ENCODE measurements at regions not wholly inside any gene's neighbourhood (a gene's known extent, or its start where the extent isn't known, plus 50 kb on each side); places are given as distances from the start of the nearest gene placed in this dataset.

DNA sequence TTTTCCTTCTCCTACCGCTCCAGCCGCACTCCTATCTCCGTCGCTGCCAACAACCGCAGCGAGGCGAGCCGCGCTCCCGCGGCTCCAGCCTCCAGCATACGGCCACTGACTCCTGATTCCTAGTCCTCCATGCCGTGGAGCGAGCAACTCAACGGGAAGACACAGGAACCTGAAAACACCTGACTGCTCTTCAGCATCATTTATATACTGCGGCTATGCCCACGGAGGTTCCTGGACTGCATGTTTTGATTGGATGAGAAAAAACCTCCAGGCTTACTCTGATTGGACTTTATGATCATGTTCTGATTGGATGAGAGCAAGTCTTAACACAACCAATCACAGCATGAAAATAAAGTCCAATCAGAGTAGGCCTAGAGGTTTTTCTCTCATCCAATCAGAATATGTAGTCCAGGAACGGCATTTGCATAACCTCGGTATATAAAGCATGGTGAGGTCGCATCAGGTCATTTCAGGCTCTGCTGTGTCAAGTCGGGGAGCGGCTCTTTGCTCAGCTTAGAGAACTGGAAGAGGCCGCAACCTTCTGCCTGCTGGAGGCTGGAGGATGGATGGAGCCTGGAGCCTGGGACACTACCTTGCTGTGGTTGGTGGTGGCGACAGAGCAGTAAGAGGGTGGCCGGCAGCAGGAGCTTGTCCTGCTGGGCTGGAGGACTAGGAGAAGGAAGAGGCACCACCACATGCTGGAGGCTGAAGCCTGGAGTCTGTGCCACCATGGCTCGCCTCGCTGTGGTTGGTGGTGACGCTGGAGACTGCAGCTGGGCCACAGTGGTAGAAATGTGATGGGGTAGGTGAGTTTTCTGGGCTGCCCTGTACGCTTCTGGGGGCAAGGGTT lies 204.6 kb upstream of the WSB1 start (continued):
- TF ChIP-seq, protein P1, sequence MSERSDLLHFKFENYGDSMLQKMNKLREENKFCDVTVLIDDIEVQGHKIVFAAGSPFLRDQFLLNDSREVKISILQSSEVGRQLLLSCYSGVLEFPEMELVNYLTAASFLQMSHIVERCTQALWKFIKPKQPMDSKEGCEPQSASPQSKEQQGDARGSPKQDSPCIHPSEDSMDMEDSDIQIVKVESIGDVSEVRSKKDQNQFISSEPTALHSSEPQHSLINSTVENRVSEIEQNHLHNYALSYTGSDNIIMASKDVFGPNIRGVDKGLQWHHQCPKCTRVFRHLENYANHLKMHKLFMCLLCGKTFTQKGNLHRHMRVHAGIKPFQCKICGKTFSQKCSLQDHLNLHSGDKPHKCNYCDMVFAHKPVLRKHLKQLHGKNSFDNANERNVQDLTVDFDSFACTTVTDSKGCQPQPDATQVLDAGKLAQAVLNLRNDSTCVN (CRISPR knock-in tag; IDR thresholded peaks at IDR 0.05), result peak; percentile 53; the same call in 1 of the 2 replicates
- TF ChIP-seq ZNF146 (CRISPR knock-in tag; IDR thresholded peaks at IDR 0.05; ENCODE audit: unreplicated experiment) (peak; percentile 9), SMAD1 (IDR thresholded peaks at IDR 0.05; ENCODE audit: low read depth, low read length, partially characterized antibody) (peak; percentile 93), POLR2AphosphoS5 (IDR thresholded peaks at IDR 0.05; ENCODE audit: control insufficient read depth, insufficient read depth, low read depth, low read length) (peak; percentile 97), ZFX (CRISPR knock-in tag; IDR thresholded peaks at IDR 0.05) (peak; percentile 97), CXXC5 (CRISPR knock-in tag; IDR thresholded peaks at IDR 0.05) (peak; percentile 99), ZFP1 (CRISPR knock-in tag; IDR thresholded peaks at IDR 0.05) (0 out of 2 replicates have a peak, but pooled peaks have one; percentile 35), TAF1 (IDR thresholded peaks at IDR 0.05; ENCODE audit: control insufficient read depth, extremely low read depth, insufficient read depth, low read length, severe bottlenecking) (peak; percentile 98), ATF7 (IDR thresholded peaks at IDR 0.05) (peak; percentile 50; the same call in 1 of the 2 replicates), ZBED1 (IDR thresholded peaks at IDR 0.05) (peak; percentile 65; the same call in 1 of the 2 replicates), NCOR1 (IDR thresholded peaks at IDR 0.05) (peak; percentile 6; the same call in 1 of the 2 replicates), ARNT (IDR thresholded peaks at IDR 0.05) (0 out of 4 replicates have a peak, but pooled peaks of 1 of the 2 experiments have one; percentile 31), PHF8 (IDR thresholded peaks at IDR 0.05; ENCODE audit: borderline replicate concordance, low read length) (peak; percentile 83; the same call in 1 of the 2 replicates), RNF2 (IDR thresholded peaks at IDR 0.05) (peak; percentile 86), PML (IDR thresholded peaks at IDR 0.05; ENCODE audit: low read length) (peak; percentile 93), PTBP1 (IDR thresholded peaks at IDR 0.05; ENCODE audit: low read depth, low read length) (peak; percentile 67; the same call in 1 of the 2 replicates), PRMT5 (CRISPR knock-in tag; IDR thresholded peaks at IDR 0.05) (0 out of 2 replicates have a peak, but pooled peaks have one; percentile 15), ZNF589 (CRISPR knock-in tag; IDR thresholded peaks at IDR 0.05; ENCODE audit: low read depth) (peak; percentile 81)
- TF ChIP-seq, protein P2, sequence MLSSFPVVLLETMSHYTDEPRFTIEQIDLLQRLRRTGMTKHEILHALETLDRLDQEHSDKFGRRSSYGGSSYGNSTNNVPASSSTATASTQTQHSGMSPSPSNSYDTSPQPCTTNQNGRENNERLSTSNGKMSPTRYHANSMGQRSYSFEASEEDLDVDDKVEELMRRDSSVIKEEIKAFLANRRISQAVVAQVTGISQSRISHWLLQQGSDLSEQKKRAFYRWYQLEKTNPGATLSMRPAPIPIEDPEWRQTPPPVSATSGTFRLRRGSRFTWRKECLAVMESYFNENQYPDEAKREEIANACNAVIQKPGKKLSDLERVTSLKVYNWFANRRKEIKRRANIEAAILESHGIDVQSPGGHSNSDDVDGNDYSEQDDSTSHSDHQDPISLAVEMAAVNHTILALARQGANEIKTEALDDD (IDR thresholded peaks at IDR 0.05), result 0 out of 2 replicates have a peak, but pooled peaks have one; percentile 18
- TF ChIP-seq, protein P3, sequence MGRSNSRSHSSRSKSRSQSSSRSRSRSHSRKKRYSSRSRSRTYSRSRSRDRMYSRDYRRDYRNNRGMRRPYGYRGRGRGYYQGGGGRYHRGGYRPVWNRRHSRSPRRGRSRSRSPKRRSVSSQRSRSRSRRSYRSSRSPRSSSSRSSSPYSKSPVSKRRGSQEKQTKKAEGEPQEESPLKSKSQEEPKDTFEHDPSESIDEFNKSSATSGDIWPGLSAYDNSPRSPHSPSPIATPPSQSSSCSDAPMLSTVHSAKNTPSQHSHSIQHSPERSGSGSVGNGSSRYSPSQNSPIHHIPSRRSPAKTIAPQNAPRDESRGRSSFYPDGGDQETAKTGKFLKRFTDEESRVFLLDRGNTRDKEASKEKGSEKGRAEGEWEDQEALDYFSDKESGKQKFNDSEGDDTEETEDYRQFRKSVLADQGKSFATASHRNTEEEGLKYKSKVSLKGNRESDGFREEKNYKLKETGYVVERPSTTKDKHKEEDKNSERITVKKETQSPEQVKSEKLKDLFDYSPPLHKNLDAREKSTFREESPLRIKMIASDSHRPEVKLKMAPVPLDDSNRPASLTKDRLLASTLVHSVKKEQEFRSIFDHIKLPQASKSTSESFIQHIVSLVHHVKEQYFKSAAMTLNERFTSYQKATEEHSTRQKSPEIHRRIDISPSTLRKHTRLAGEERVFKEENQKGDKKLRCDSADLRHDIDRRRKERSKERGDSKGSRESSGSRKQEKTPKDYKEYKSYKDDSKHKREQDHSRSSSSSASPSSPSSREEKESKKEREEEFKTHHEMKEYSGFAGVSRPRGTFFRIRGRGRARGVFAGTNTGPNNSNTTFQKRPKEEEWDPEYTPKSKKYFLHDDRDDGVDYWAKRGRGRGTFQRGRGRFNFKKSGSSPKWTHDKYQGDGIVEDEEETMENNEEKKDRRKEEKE (IDR thresholded peaks at IDR 0.05; ENCODE audit: borderline replicate concordance in 1 of 2, control insufficient read depth in 1 of 2, low read depth in 2 of 2, low read length in 1 of 2), result peak in 1 of 2 experiments; percentile 89; a peak in 2 of 4 replicates
- TF ChIP-seq, protein P4, sequence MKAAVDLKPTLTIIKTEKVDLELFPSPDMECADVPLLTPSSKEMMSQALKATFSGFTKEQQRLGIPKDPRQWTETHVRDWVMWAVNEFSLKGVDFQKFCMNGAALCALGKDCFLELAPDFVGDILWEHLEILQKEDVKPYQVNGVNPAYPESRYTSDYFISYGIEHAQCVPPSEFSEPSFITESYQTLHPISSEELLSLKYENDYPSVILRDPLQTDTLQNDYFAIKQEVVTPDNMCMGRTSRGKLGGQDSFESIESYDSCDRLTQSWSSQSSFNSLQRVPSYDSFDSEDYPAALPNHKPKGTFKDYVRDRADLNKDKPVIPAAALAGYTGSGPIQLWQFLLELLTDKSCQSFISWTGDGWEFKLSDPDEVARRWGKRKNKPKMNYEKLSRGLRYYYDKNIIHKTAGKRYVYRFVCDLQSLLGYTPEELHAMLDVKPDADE (conservative IDR thresholded peaks at IDR 0.05; ENCODE audit: control insufficient read depth, low read depth, low read length), result peak; percentile 37; the same call in 1 of the 2 replicates

Measured in K562 (cell line).